HG02973 (cell line): ENCODE measurements at regions not wholly inside any gene's neighbourhood (a gene's known extent, or its start where the extent isn't known, plus 50 kb on each side); places are given as distances from the start of the nearest gene placed in this dataset.

Source experiments
- ATAC-seq: cut with Tn5 transposase; IDR thresholded peaks from one replicate; pipeline ENCODE4 v1.9.1; 2021; ENCODE audit warnings: moderate library complexity; ENCODE audit not compliant: unreplicated experiment

DNA sequence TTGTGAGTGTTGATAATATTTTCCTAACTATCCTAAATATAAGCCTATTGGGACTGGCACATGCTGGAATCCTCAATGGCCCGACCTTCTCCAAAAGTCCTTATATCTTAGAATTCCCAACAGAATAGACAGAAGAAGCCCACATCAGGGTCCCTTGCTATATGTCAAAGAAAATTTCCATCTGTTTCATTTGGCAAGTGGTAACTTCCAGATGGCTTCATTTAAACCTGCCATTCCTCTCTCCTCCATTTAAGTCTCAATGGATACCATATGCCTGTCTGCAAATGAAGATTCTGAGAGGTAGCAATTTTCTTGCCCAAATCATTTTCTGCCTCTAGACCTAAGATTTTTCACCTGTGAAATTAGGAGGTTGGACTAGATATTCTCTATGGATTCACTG lies 73.1 kb upstream of the KCNA4 start:
- ATAC-seq, result no peak

DNA sequence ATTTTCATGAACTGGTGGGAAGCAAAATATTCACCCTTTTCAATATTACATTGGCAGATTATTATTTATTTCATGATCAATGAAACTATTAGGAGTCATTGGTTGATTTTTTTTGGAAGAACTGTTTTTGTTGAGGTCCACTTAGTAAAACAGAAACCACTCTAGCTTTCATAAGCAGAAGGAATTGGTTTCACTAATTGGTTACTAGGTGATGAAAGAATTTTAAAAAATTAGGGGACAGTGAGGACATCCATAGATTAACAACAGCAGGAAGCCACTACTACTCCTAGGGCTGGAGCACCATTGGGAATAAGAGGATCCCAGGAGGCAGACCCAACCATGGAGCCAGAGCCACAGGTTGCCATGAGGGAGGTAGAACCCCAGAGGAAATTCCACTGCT lies 74.4 kb upstream of the KCNA4 start:
- no peak for ATAC-seq

DNA sequence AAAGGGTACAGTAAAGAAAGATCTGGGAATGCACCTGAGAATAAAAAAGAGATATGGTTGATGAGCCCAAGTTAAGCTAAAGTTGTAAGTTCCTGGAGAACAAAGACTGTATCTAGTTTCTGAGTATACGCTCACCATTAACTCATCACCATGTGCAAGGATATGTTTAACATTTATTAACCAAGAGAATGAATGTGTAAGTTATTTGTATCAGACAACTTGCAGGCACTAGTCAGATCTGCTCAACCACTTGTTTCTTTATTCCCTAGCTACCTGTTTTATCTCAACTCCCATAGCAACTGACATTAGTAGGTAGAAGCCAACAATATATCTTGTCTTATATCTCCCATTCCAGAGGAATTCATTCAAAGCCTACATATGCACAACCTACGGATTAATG lies 74.9 kb upstream of the KCNA4 start:
- ATAC-seq, result no peak

DNA sequence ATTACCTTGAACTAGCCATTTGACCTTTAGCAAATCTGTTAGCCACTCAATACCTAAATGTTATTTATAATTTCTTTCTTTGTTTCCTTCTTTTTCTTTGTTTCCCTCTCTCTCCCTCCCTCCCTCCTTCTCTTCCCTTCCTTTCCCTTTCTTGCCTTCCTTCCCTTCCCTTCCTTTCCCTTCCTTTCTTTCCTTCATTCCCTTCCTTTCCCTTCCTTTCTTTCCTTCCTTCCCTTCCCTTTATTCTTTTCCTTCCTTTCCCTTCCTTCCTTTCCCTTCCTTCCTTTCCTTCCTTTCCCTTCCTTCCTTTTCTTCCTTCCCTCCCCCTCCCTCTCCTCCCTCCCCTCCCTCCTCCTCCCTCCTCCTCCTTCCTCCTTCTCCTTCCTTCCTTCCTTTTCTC lies 75.7 kb upstream of the KCNA4 start:
- ATAC-seq, result no peak

DNA sequence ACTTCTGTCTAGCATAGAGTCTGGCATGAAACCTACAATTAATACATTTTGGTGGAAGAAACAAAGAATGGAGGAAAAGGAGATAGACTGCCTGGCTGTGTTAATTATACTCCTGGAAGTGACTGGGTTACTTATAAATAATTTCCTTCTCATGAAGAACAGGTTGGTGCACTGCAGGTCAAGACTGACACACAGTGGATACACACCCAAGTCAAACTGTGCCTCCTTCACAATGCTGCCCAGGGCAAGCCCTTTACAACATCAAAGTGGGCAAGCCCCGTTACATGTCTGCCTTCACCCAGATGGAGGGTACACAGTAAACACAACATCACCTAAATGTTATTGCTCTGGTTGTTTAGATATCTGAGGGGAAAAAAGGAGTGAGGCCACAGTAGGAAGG lies 83.7 kb upstream of the KCNA4 start:
- no peak for ATAC-seq

DNA sequence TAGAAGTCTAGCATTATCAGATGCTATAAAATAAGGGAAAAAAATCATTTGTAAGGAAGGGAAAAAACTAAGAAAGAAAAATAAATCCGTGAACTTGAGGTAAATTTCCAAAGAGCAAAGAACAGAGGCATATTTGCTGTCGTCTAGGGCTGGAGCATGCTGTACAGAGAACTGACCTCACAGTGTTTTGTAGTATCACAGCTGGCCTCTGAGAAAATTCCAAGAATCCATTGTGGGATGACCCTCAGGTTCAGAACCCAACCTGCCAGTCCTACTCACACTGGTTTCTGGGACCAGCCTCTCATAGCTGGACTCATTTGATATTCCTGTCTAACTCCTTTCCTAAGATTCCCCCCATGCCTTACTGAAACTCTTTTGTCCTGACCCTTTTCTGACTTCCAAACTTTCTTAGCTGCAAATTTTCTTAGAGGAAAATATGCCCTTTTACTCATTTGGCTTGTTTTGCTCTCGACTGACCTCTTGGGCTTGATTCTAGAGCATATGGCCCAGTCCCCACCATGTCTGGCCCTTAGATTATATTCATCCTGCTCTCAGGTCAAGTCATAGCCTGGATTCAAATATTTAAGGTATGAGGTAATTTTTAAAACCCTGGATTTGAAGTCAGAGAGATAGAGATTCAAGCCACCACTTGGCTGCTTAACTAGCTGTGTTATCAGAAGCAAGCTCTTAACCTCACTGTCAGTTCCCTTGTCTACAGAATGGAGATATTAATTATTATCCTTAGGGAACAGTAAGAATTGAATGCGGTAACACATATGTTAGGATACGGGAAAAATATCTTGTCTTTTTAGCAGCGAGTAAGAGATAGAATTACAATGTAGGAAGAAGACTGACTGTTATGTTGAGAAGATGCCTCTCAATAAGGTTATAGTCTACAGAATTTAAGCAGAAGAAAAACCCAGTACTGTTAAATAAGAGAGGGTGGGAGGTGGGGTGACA lies 89.7 kb upstream of the KCNA4 start:
- no peak for ATAC-seq

DNA sequence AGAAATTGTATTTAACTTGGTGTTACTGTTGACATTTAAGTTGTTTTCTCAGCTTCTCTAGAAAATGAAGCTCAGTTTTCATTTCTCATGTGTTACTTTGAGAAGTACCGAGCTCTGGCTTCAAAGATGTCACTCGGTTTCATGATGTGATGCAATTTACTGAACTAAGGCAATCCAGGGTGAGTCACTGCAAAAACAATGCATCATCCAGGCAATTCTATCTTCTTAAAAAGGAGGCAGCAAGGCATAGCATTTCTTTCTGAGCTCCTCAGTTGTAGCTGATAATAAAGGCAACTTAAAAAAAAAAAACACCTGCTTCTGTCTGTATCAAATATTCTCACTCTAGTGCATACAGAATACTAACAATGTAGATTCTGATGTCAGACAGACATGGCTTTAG lies 91.1 kb upstream of the KCNA4 start:
- no peak for ATAC-seq

DNA sequence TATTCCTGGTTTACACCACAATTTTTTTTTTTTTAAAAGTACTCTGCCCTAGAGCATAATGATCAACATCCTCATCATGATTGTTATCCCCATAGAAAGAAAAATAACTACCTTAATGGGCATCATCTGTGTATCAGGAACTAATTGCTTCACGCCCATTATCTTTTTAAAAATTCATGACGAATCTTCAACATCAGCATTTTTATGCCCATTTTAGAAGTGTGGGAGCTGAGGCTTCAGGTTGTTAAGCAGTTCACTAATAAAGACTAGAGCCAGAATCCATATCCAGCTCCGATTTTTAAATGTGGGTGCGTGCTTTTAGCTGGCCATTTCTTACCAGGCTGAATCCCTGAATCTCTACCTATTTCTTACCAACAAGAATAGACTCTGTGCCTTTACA lies 92.9 kb upstream of the KCNA4 start:
- ATAC-seq, result no peak

DNA sequence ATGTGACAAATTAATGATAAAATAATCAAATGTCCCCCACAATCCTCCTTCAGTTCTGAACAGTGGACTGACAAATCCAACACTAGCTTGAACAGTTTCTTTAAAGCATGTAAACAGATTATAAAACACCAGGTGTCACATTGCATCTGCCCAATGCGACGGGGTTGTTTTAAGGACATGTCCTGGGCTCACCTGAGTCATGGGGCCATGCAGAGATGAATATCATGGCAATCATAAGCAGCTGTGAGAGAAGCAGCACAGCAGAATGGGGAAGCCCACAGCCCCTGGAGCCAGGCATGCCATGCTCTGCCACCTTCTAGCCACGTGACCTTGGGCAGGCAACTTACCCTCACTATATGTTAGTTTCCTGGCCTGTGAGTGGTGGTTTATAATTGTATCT lies 93.9 kb upstream of the KCNA4 start:
- ATAC-seq, result no peak

DNA sequence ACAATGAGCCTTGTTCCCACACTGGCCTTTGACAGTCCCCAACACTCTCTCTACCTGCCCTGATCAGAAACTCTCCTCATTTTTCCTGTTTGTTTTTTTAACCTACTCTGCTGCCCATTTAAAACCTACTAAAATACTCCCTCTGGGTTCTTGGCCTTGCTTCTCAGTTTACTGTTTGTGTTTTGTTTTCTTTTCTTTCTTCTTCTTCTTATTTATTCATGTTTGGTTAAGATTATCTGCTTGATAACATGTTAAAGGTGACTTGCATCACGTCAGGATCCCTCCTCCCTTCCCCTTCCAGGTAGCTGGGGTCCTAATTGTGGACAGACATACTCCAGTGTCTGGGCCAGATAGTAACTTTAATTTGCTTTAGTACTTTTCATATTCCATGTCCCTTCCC lies 95.0 kb upstream of the KCNA4 start:
- no peak for ATAC-seq

DNA sequence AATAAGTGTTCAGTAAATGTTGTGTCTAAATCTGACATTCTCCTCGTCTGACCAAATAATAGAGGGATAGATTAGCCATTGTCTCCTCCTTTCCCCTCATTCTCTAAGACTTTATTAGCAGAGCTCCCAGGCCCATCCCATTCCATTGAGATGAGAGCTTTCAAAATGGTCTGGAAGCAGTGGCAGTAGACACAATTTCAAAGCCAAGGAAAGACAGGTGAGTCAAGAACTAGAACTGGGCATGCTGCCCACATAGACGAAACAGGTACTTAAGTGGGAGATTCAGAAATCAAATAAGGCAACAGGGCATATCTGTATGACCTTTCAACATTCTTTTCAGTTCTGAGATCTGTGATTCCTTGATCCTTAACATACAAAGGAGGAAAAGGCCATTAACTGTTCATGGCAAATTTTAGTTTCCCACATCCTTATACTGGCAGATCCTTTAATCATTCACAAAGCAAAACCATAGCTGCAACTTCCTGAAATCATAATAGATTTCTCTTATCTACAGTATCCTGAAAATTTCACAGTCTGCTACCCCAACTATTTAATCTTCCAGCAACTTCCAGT lies 96.6 kb upstream of the KCNA4 start:
- no peak for ATAC-seq

DNA sequence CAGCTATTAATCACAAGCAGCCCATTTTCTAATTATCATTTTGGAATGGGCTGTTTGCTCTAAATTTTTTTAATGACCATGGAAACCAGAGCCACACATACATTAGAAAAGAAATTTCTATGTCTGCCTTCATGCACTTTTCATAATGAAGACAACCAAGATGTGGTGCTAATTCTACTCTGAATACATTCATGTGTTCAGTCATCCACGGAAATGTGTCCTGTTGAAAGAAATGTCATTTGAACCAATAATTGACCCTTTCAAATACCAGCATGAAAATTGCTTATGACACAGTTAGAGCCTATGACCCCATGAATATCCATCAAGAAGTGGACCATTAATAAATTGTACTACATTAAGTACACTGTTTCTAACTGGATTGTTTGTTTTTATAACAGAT lies 99.7 kb upstream of the KCNA4 start:
- ATAC-seq, result no peak

DNA sequence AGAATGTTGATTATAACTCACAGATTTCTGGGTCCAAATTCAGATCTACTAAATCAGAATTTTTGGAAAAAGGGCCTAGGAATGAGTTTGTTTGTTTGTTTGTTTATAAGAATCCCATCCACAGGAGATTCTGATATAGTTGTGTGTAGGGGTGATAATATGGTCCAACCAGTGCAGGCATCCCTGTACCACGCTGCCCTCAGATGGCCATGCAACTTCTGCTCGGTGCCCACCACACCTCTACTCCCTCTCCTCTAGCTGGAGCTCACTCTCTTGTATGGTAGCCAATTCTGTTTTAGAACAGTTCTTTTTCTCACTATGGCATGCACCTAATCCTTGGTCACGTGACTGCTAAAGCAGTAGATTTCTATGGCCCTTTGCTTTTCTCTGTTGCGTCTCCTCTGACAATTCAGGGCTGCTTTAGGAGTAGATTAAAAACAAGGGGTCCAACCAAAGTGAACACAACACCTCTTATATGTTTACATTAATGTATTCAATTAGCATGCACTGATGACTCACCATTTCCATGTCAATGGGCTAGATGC lies 103.3 kb upstream of the KCNA4 start:
- ATAC-seq, result no peak

DNA sequence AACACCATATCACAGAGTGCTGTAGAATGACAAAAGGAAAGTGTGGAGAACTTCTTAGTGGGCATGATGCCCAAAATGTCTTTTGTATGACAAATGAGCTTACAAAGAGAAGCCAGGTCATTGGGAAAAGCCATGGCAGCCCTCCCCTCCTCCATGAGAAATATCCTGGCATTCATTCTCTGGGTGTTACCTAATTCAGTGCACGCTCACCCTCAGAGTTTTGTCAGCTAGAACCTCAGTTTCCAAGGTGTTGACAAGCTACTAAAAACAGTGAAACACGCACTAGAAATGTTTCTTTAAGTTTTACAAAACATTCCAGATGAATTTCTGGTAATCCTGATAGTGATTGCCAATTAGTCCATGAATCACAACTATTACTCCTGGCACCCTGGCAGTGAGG lies 105.4 kb upstream of the FSHB start:
- ATAC-seq, result no peak

DNA sequence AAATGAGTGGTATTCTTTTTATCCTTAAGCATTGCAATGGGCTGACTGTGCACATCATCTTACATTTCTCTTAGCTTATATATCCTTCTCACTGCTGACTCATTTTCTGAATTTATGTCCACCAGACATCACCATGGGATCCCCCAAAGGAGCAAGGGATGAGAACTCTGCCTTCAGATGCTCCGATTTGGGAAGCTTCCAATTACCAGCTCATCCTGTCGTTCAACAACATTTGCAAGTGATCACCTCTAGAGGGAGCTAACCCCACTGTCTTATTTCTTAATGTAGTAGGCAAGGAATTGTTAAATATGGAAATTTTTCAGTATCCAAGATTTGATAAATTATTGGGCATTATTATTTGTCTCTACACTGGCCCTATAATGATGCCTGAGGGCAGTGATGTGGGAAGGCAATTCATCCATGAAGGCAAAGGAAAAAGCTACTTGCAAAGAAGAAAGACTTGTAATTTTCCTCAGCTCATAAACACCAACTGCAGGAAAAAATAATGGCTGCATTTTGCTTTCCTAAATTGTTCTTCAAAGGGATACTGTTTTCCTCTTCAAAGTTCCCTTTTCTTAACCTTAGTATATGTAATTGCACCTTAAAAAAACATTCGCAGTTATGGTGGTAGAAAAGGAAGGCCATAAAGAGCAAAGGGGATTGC lies 102.4 kb upstream of the FSHB start:
- ATAC-seq, result peak; percentile 50

DNA sequence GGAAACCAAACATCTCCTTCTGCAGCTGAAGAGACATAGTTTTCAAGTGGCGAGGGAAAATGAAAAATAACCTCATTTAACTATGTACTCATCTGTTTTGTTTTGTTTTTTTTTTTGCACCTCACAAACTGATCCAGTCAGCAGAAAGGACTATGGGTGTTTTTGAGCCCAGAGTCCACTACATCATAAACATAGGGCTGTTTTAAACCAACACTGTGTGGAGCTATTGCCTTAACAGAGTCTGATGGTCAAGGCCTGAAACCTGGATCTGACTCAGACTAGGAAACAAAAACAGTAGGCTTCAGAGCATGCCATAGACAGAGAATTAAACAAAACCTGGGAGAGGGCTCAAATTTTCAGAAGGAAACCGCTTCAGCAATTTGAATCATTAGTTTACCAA lies 99.3 kb upstream of the FSHB start:
- no peak for ATAC-seq

DNA sequence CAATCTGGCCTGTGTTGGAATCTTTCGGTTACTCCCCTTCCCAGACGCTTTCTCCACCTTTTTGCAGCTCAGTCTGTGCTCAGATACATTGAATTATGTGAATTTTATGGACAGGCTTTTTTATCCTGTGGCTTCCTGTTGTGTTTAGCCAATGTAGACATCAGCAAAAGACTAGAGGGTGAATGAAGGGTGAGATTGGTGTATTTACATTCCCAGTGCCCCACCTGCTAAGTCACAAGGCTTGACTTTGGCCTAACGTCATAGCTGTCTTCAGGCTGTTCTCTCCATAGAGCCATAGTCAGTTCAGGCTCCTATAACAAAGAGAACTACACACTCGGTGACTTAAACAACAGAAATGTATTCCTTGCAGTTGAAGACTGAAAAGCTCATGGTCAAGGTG lies 97.5 kb upstream of the FSHB start:
- ATAC-seq, result no peak

DNA sequence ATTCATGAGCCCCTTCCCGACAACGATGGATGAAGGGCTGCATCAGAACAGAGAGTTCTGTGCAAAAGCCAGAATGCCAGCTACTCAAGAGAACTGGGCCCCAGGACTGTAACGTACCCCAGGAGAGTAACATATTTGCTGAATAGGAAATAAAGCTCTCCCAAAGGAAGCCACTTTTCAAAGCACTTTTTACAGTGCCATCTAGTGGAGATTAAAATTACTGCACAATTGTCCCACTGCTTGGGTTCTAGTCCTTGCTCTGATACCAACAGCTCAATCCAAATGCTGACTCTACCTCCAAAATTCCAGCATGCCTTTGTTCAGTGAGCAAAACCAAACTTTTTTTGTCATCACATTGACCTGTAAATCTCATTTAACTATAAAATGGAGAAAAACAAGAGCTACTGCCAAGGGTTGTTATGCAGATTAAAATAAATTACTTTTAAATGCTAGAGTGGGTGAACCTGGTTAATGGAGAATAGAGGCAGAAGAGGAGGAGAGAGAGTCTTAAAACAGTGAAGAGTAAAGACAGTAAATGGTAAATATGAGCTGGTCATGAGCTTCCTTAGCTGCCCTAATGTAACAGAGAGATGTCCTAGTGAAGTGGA lies 87.6 kb upstream of the FSHB start:
- no peak for ATAC-seq

DNA sequence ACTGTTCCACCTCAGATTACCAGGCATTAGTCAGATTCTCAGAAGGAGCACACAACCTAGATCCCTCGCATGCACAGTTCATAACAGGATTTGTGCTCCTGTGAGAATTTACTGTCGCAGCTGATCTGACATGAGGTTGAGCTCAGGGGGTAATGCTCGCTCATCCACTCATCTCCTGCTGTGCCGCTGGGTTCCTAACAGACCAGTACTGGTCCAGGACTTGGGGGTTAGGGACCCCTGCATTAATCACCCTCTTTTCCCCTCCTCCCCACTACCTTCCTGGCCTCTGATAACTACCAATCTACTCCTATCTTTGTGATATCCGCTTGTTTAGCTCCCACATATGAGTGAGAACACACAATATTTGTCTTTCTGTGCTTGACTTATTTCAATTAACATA lies 83.5 kb upstream of the FSHB start:
- no peak for ATAC-seq

DNA sequence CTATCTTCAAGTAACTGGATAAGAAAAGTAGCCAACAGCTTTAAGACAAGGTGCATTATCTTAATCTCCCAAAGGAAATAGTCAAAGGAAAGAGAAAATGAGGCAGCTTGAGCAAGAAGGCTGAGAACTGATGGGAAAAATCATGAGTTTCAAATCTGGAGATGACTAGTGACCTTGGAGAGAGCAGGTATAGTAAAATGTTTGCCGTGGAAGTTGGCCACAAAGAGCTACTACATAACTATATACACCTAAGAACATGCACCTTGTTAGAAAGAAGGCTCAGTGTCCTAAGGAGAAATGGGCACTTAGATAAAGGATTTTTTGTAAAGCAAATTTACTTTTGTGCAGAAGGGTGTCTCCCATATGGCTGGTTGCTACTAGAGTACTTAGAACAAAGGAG lies 80.8 kb upstream of the FSHB start:
- ATAC-seq, result no peak

DNA sequence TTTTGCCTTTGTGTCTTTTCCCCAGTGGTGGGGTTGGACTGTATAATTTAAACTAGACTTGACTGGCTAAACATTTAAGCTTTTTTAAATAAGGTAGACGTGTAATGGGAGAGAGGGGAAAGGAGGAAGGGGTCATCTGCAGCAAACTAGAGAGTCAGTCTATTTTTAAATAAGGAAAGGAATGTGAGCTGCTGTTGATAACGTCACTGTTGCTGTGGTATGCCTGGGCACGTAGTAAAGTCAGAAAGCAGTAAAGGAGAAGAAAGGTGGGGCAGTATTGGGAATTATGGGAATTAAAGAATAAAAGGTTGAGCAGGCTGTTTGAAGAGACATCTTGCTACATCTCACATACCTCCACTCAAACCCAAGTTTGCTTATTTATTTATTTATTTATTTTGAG lies 80.4 kb upstream of the FSHB start:
- ATAC-seq, result no peak

DNA sequence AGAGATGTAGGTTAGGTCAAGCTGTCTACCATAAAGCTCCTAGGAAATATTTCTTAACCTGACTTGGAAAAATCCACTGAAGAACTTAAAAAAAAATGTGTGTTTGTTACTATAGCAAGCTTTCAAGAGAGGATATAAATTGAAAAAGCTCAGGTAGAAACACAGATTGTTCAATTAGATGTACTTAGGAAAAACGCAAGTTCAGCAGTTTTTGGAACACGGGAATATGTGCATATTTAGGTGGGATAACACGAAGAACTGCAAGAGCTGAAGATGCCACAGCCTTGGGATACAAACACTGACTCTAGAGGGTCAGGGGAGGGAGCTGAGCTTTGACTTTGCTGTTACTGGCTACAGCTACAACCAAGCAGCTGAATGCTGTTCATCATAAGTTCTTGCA lies 77.8 kb upstream of the FSHB start:
- no peak for ATAC-seq
